ENCODE measurements at regions not wholly inside any gene's neighbourhood (a gene's known extent, or its start where the extent isn't known, plus 50 kb on each side); places are given as distances from the start of the nearest gene placed in this dataset.
"Not testable (repeated sequence)": the region's sequence is repeated elsewhere in the genome, so short reads cannot be mapped to it uniquely, and the experiment has no call there.

GRCh38 chr14:106222731-106223130, 696.3 kb downstream of the TMEM121 start:
- no peak overlapping the region for H3K4me3 Mint-ChIP-seq
- H3K4me1 Mint-ChIP-seq, result peaks cover 36% of the 10 kb centered on the region

GRCh38 chr14:106227793-106228192, 701.4 kb downstream of the TMEM121 start:
- Mint-ChIP-seq H3K27ac (peak overlapping the region; percentile 38), H3K27me3 (no peaks in the 10 kb centered on the region), H3K4me1 (peaks cover 55% of the 10 kb centered on the region), H3K36me3 (no peaks in the 10 kb centered on the region), H3K4me3 (no peak overlapping the region), H3K9me3 (no peaks in the 10 kb centered on the region)
- no peak for DNase-seq

More at GRCh38 chr14:106222731-106223130, 696.3 kb downstream of the TMEM121 start:
- Mint-ChIP-seq H3K27me3 (no peaks in the 10 kb centered on the region), H3K9me3 (no peaks in the 10 kb centered on the region), H3K27ac (no peak overlapping the region), H3K36me3 (no peaks in the 10 kb centered on the region)
- no peak for DNase-seq

GRCh38 chr14:106228541-106229158, 702.3 kb downstream of the TMEM121 start:
- Mint-ChIP-seq H3K27me3 (no peaks in the 10 kb centered on the region), H3K27ac (peak overlapping the region; percentile 88), H3K9me3 (no peaks in the 10 kb centered on the region), H3K4me3 (peak overlapping the region; percentile 72), H3K4me1 (peaks cover 50% of the 10 kb centered on the region), H3K36me3 (no peaks in the 10 kb centered on the region)
- peak; percentile 40 for DNase-seq

- Mint-ChIP-seq H3K36me3 (no peaks in the 10 kb centered on the region), H3K9me3 (no peaks in the 10 kb centered on the region), H3K27me3 (no peaks in the 10 kb centered on the region), H3K27ac (peak overlapping the region; percentile 22), H3K4me1 (peaks cover 46% of the 10 kb centered on the region), H3K4me3 (peak overlapping the region; percentile 32)
- no peak for DNase-seq
Observed at GRCh38 chr14:106230071-106230470, 703.7 kb downstream of the TMEM121 start.

- H3K36me3 Mint-ChIP-seq, H3K27ac Mint-ChIP-seq, H3K9me3 Mint-ChIP-seq, H3K27me3 Mint-ChIP-seq, DNase-seq, H3K4me3 Mint-ChIP-seq: not testable (repeated sequence)
- H3K4me1 Mint-ChIP-seq, result peaks cover 32% of the 10 kb centered on the region
Observed at GRCh38 chr14:106233191-106233590, 706.8 kb downstream of the TMEM121 start.

- not testable (repeated sequence) for H3K9me3 Mint-ChIP-seq, H3K4me3 Mint-ChIP-seq, H3K27ac Mint-ChIP-seq, H3K36me3 Mint-ChIP-seq, H3K27me3 Mint-ChIP-seq, DNase-seq
- peaks cover 22% of the 10 kb centered on the region for H3K4me1 Mint-ChIP-seq
Observed at GRCh38 chr14:106234525-106235254, 708.3 kb downstream of the TMEM121 start.

GRCh38 chr14:106235356-106236159, 709.2 kb downstream of the TMEM121 start:
- Mint-ChIP-seq H3K4me1 (peaks cover 16% of the 10 kb centered on the region), H3K27me3 (peaks cover 4% of the 10 kb centered on the region), H3K9me3 (no peaks in the 10 kb centered on the region), H3K36me3 (no peaks in the 10 kb centered on the region), H3K4me3 (no peak overlapping the region), H3K27ac (no peak overlapping the region)
- no peak for DNase-seq

- no peaks in the 10 kb centered on the region for H3K4me1 Mint-ChIP-seq
- peaks cover 2% of the 10 kb centered on the region for H3K9me3 Mint-ChIP-seq
- no peak overlapping the region for H3K27ac Mint-ChIP-seq
- DNase-seq, result no peak
- H3K27me3 Mint-ChIP-seq, result peaks cover 29% of the 10 kb centered on the region
- no peaks in the 10 kb centered on the region for H3K36me3 Mint-ChIP-seq
- H3K4me3 Mint-ChIP-seq, result no peak overlapping the region
Observed at GRCh38 chr14:106248321-106249192, 722.2 kb downstream of the TMEM121 start.

- not testable (repeated sequence) for H3K27ac Mint-ChIP-seq, H3K36me3 Mint-ChIP-seq, DNase-seq, H3K4me1 Mint-ChIP-seq, H3K4me3 Mint-ChIP-seq, H3K9me3 Mint-ChIP-seq
- H3K27me3 Mint-ChIP-seq, result peaks cover 18% of the 10 kb centered on the region
Observed at GRCh38 chr14:106253995-106254394, 727.6 kb downstream of the TMEM121 start.

- not testable (repeated sequence) for H3K9me3 Mint-ChIP-seq, H3K27ac Mint-ChIP-seq, H3K4me3 Mint-ChIP-seq, H3K36me3 Mint-ChIP-seq, H3K4me1 Mint-ChIP-seq
- peaks cover 14% of the 10 kb centered on the region for H3K27me3 Mint-ChIP-seq
- DNase-seq, result peak; percentile 73
Observed at GRCh38 chr14:106257569-106257994, 731.2 kb downstream of the TMEM121 start.

- peaks cover 13% of the 10 kb centered on the region for H3K27me3 Mint-ChIP-seq
- peak; percentile 79 for DNase-seq
- peaks cover 4% of the 10 kb centered on the region for H3K4me1 Mint-ChIP-seq
- no peak overlapping the region for H3K27ac Mint-ChIP-seq
- no peaks in the 10 kb centered on the region for H3K9me3 Mint-ChIP-seq
- H3K4me3 Mint-ChIP-seq, result no peak overlapping the region
- H3K36me3 Mint-ChIP-seq, result no peaks in the 10 kb centered on the region
Observed at GRCh38 chr14:106268013-106268727, 741.8 kb downstream of the TMEM121 start.

GRCh38 chr14:106269029-106269428, 742.6 kb downstream of the TMEM121 start:
- H3K4me1 Mint-ChIP-seq, result peaks cover 4% of the 10 kb centered on the region
- H3K27me3 Mint-ChIP-seq, result peaks cover 16% of the 10 kb centered on the region
- no peaks in the 10 kb centered on the region for H3K36me3 Mint-ChIP-seq
- H3K27ac Mint-ChIP-seq, result no peak overlapping the region
- H3K4me3 Mint-ChIP-seq, result no peak overlapping the region
- no peaks in the 10 kb centered on the region for H3K9me3 Mint-ChIP-seq
- DNase-seq, result no peak

- Mint-ChIP-seq H3K27ac (no peak overlapping the region), H3K4me3 (no peak overlapping the region), H3K4me1 (peaks cover 4% of the 10 kb centered on the region), H3K27me3 (peaks cover 22% of the 10 kb centered on the region), H3K36me3 (no peaks in the 10 kb centered on the region), H3K9me3 (no peaks in the 10 kb centered on the region)
- no peak for DNase-seq
Observed at GRCh38 chr14:106269451-106270204, 743.2 kb downstream of the TMEM121 start.

All from activated naive CD8-positive, alpha-beta T cell treated with anti-CD3 and anti-CD28 coated beads for 36 hours (primary cell).